Activated naive CD8-positive, alpha-beta T cell treated with anti-CD3 and anti-CD28 coated beads, Interleukin-2, amount 10 ng/mL, durations not matched to agents 7 days and 5 days (primary cell): ENCODE measurements at regions not wholly inside any gene's neighbourhood (a gene's known extent, or its start where the extent isn't known, plus 50 kb on each side); places are given as distances from the start of the nearest gene placed in this dataset.

Source experiments
- ATAC-seq: fragments of 150-1000 bp; cut with Tn5 transposase; one replicate; pipeline ENCODE4 v1.10.0; 2021; ENCODE audit warnings: low read depth, moderate library complexity
- POLR2A ChIA-PET: fragments of 350-600 bp; sonication (Branson Sonifier 250); formaldehyde crosslinking; loops from one replicate; lab custom pipeline; 2021; ENCODE audit warnings: antibody characterized with exemption; lab: Charles Lee
- DNase-seq: peaks from one replicate; pipeline ENCODE4 v3.0.0; 2021
- H3K27ac Mint-ChIP-seq: one replicate; pipeline ENCODE4 v1.8.0; 2022; ENCODE audit warnings: mild to moderate bottlenecking, mixed read lengths
- H3K27me3 Mint-ChIP-seq: one replicate; pipeline ENCODE4 v1.8.0; 2022; ENCODE audit warnings: mild to moderate bottlenecking, moderate library complexity, mixed read lengths
- H3K36me3 Mint-ChIP-seq: one replicate; pipeline ENCODE4 v1.8.0; 2021; ENCODE audit warnings: mild to moderate bottlenecking, mixed read lengths
- H3K4me1 Mint-ChIP-seq: one replicate; pipeline ENCODE4 v1.8.0; 2021; ENCODE audit warnings: mixed read lengths
- H3K4me3 Mint-ChIP-seq: one replicate; pipeline ENCODE4 v1.8.0; 2022; ENCODE audit warnings: mild to moderate bottlenecking, moderate library complexity, mixed read lengths
- H3K9me3 Mint-ChIP-seq: one replicate; pipeline ENCODE4 v1.8.0; 2021; ENCODE audit warnings: mixed read lengths

- no peak overlapping the region for H3K27ac Mint-ChIP-seq
- DNase-seq (no peak), ATAC-seq (no peak)
- H3K36me3 Mint-ChIP-seq: no peaks in the 10 kb centered on the region
- H3K9me3 Mint-ChIP-seq: peaks cover 1% of the 10 kb centered on the region
- H3K4me1 Mint-ChIP-seq: no peaks in the 10 kb centered on the region
- POLR2A ChIA-PET: no interaction called here
- no peak overlapping the region for H3K4me3 Mint-ChIP-seq
- no peaks in the 10 kb centered on the region for H3K27me3 Mint-ChIP-seq
These were observed 980.6 kb downstream of the REEP3 start for GRCh38 chr10:64501807-64502206.

- Mint-ChIP-seq H3K9me3 (no peaks in the 10 kb centered on the region), H3K36me3 (no peaks in the 10 kb centered on the region), H3K4me3 (no peak overlapping the region), H3K4me1 (no peaks in the 10 kb centered on the region), H3K27ac (no peak overlapping the region), H3K27me3 (no peaks in the 10 kb centered on the region)
- POLR2A ChIA-PET: no interaction called here
- ATAC-seq: no peak
- DNase-seq: no peak
These were observed 981.7 kb downstream of the REEP3 start for GRCh38 chr10:64502936-64503335.

- POLR2A ChIA-PET: no interaction called here
These were observed 982.2 kb downstream of the REEP3 start for GRCh38 chr10:64503429-64503828.

GRCh38 chr10:64505501-64505900 is 984.3 kb downstream of the REEP3 start:
- H3K4me3 Mint-ChIP-seq: no peak overlapping the region
- no peak for ATAC-seq

More at GRCh38 chr10:64503429-64503828, 982.2 kb downstream of the REEP3 start:
- H3K4me1 Mint-ChIP-seq: no peaks in the 10 kb centered on the region
- no peak for DNase-seq
- no peaks in the 10 kb centered on the region for H3K36me3 Mint-ChIP-seq
- H3K27ac Mint-ChIP-seq: no peak overlapping the region
- ATAC-seq: no peak
- no peak overlapping the region for H3K4me3 Mint-ChIP-seq
- no peaks in the 10 kb centered on the region for H3K27me3 Mint-ChIP-seq
- H3K9me3 Mint-ChIP-seq: no peaks in the 10 kb centered on the region

GRCh38 chr10:64506963-64507362 is 985.8 kb downstream of the REEP3 start:
- no peak for DNase-seq
- POLR2A ChIA-PET: no interaction called here
- Mint-ChIP-seq H3K4me1 (no peaks in the 10 kb centered on the region), H3K36me3 (no peaks in the 10 kb centered on the region), H3K27me3 (no peaks in the 10 kb centered on the region), H3K4me3 (no peak overlapping the region), H3K27ac (no peak overlapping the region), H3K9me3 (no peaks in the 10 kb centered on the region)
- ATAC-seq: no peak

More at GRCh38 chr10:64505501-64505900, 984.3 kb downstream of the REEP3 start:
- H3K9me3 Mint-ChIP-seq: no peaks in the 10 kb centered on the region
- H3K27ac Mint-ChIP-seq: no peak overlapping the region
- H3K36me3 Mint-ChIP-seq: no peaks in the 10 kb centered on the region
- no peaks in the 10 kb centered on the region for H3K27me3 Mint-ChIP-seq
- no peak for DNase-seq
- POLR2A ChIA-PET: no interaction called here
- no peaks in the 10 kb centered on the region for H3K4me1 Mint-ChIP-seq

- ATAC-seq (no peak), DNase-seq (no peak)
- Mint-ChIP-seq H3K36me3 (no peaks in the 10 kb centered on the region), H3K27me3 (no peaks in the 10 kb centered on the region), H3K4me1 (no peaks in the 10 kb centered on the region), H3K9me3 (no peaks in the 10 kb centered on the region), H3K27ac (no peak overlapping the region), H3K4me3 (no peak overlapping the region)
- POLR2A ChIA-PET: no interaction called here
These were observed 986.4 kb downstream of the REEP3 start for GRCh38 chr10:64507651-64508028.

GRCh38 chr10:64508029-64508661 is 986.9 kb downstream of the REEP3 start:
- Mint-ChIP-seq H3K4me1 (no peaks in the 10 kb centered on the region), H3K4me3 (no peak overlapping the region), H3K27ac (no peak overlapping the region), H3K9me3 (no peaks in the 10 kb centered on the region), H3K27me3 (no peaks in the 10 kb centered on the region), H3K36me3 (no peaks in the 10 kb centered on the region)
- POLR2A ChIA-PET: no interaction called here
- no peak for ATAC-seq
- no peak for DNase-seq

- Mint-ChIP-seq H3K4me3 (no peak overlapping the region), H3K4me1 (no peaks in the 10 kb centered on the region), H3K27me3 (no peaks in the 10 kb centered on the region), H3K9me3 (peaks cover 2% of the 10 kb centered on the region), H3K27ac (no peak overlapping the region), H3K36me3 (no peaks in the 10 kb centered on the region)
- DNase-seq: no peak
- ATAC-seq: no peak
- POLR2A ChIA-PET: no interaction called here
These were observed 994.9 kb downstream of the REEP3 start for GRCh38 chr10:64515970-64516699.

- ATAC-seq (no peak), DNase-seq (no peak)
- Mint-ChIP-seq H3K27ac (no peak overlapping the region), H3K4me3 (no peak overlapping the region), H3K9me3 (peaks cover 2% of the 10 kb centered on the region), H3K4me1 (no peaks in the 10 kb centered on the region), H3K27me3 (no peaks in the 10 kb centered on the region), H3K36me3 (no peaks in the 10 kb centered on the region)
- POLR2A ChIA-PET: no interaction called here
These were observed 997.3 kb downstream of the REEP3 start for GRCh38 chr10:64518456-64518855.

GRCh38 chr10:64519427-64519826 is 998.2 kb downstream of the REEP3 start:
- DNase-seq: no peak
- Mint-ChIP-seq H3K9me3 (peaks cover 2% of the 10 kb centered on the region), H3K4me3 (no peak overlapping the region), H3K4me1 (no peaks in the 10 kb centered on the region), H3K27me3 (no peaks in the 10 kb centered on the region), H3K36me3 (no peaks in the 10 kb centered on the region), H3K27ac (no peak overlapping the region)
- POLR2A ChIA-PET: no interaction called here
- no peak for ATAC-seq

- no peak for DNase-seq
- no peak overlapping the region for H3K27ac Mint-ChIP-seq
- H3K9me3 Mint-ChIP-seq: peaks cover 2% of the 10 kb centered on the region
- H3K4me1 Mint-ChIP-seq: no peaks in the 10 kb centered on the region
- no peak overlapping the region for H3K4me3 Mint-ChIP-seq
- no peaks in the 10 kb centered on the region for H3K27me3 Mint-ChIP-seq
- POLR2A ChIA-PET: no interaction called here
- no peak for ATAC-seq
- H3K36me3 Mint-ChIP-seq: no peaks in the 10 kb centered on the region
These were observed 998.6 kb downstream of the REEP3 start for GRCh38 chr10:64519831-64520230.

- Mint-ChIP-seq H3K36me3 (no peaks in the 10 kb centered on the region), H3K27me3 (no peaks in the 10 kb centered on the region), H3K9me3 (peaks cover 2% of the 10 kb centered on the region), H3K27ac (no peak overlapping the region), H3K4me3 (no peak overlapping the region), H3K4me1 (no peaks in the 10 kb centered on the region)
- DNase-seq (no peak), ATAC-seq (no peak)
- POLR2A ChIA-PET: no interaction called here
These were observed 1002.0 kb downstream of the REEP3 start for GRCh38 chr10:64523065-64523759.

GRCh38 chr10:64528294-64529002 is 1007.2 kb downstream of the REEP3 start:
- Mint-ChIP-seq H3K9me3 (no peaks in the 10 kb centered on the region), H3K36me3 (no peaks in the 10 kb centered on the region), H3K27me3 (no peaks in the 10 kb centered on the region), H3K4me1 (no peaks in the 10 kb centered on the region), H3K27ac (no peak overlapping the region), H3K4me3 (no peak overlapping the region)
- POLR2A ChIA-PET: no interaction called here
- DNase-seq (no peak), ATAC-seq (no peak)
